GM12865 (cell line): ENCODE measurements at regions not wholly inside any gene's neighbourhood (a gene's known extent, or its start where the extent isn't known, plus 50 kb on each side); places are given as distances from the start of the nearest gene placed in this dataset.

ENCODE experiments used
- DNase-seq: peaks from one replicate; pipeline ENCODE4 v3.0.0; 2010; ENCODE audit warnings: low read depth
- H3K4me3 ChIP-seq: 2 replicates; pipeline ENCODE4 v1.5.1; 2011; ENCODE audit warnings: mild to moderate bottlenecking, low read depth, low read length, control low read depth
- CTCF ChIP-seq: IDR thresholded peaks from 2 replicates; pipeline ENCODE4 v1.5.1; 2011; ENCODE audit warnings: low read length, control low read depth, low read depth, inconsistent platforms; ENCODE audit not compliant: insufficient read depth; ENCODE audit errors: missing control alignments

GRCh38 chr20:52845044-52845443 lies 127.1 kb upstream of the TSHZ2 start:
- H3K4me3 ChIP-seq, result no peak overlapping the region
- DNase-seq, result no peak
- no peak for TF ChIP-seq CTCF

GRCh38 chr20:52843425-52843824 lies 128.7 kb upstream of the TSHZ2 start:
- DNase-seq, result no peak
- no peak for TF ChIP-seq CTCF
- no peak overlapping the region for H3K4me3 ChIP-seq

GRCh38 chr20:52841003-52841402 lies 131.2 kb upstream of the TSHZ2 start:
- no peak overlapping the region for H3K4me3 ChIP-seq
- no peak for DNase-seq
- no peak for TF ChIP-seq CTCF

GRCh38 chr20:52840041-52840440 lies 132.1 kb upstream of the TSHZ2 start:
- no peak for TF ChIP-seq CTCF
- DNase-seq, result no peak
- no peak overlapping the region for H3K4me3 ChIP-seq

- no peak for DNase-seq
- no peak for TF ChIP-seq CTCF
- H3K4me3 ChIP-seq, result no peak overlapping the region
Measured at GRCh38 chr20:52838510-52839241, 133.5 kb upstream of the TSHZ2 start.

- no peak overlapping the region for H3K4me3 ChIP-seq
- DNase-seq, result no peak
Measured at GRCh38 chr20:52837378-52837777, 134.8 kb upstream of the TSHZ2 start.

More at GRCh38 chr20:52837378-52837777, 134.8 kb upstream of the TSHZ2 start:
- no peak for TF ChIP-seq CTCF
